Stimulated activated CD4-positive, alpha-beta T cell treated with anti-CD3 and anti-CD28 coated beads, Interleukin-12 subunit alpha, Interleukin-12 subunit beta, amount 100 ng/mL, for 4 hours (primary cell): ENCODE measurements at regions not wholly inside any gene's neighbourhood (a gene's known extent, or its start where the extent isn't known, plus 50 kb on each side); places are given as distances from the start of the nearest gene placed in this dataset.

ENCODE experiments used
- DNase-seq: peaks from one replicate; pipeline ENCODE4 v3.0.0-alpha.2; 2020

DNA sequence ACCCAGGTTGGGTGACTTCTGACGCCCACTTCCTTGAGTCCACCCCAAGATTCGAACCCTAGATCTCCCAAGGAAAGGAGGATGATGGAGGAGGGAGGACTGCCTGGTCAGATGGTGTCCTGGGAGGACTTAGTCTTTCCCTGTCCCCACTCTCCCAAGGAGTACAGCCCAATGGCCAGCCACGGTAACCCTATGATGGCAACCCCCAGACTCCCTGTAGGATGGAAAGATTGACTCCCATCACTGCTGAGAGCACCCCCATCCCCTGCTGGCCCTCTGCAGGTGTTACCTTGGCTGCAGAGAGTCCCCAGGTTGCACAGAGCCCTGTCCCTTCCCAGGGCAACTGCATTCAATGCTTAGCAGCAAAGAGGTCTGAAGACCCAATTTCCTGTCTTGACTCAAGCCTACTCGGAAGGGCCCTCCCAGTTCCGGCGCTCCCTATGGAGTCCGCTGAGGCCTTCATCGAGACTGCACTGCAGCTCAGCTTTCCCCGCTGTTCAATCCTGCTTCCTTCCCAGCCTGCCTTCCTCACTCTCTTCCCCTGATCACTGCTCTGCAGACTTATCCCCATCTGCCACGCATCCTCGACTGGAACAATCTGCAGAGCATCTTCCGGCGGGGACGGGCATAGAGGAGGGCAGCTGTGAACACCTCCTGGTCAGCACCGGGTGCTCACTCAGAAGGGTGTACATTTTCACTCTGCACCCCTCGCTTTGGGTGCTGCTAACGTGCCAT is 50.8 kb upstream of the OCM2 start:
- no peak for DNase-seq

DNA sequence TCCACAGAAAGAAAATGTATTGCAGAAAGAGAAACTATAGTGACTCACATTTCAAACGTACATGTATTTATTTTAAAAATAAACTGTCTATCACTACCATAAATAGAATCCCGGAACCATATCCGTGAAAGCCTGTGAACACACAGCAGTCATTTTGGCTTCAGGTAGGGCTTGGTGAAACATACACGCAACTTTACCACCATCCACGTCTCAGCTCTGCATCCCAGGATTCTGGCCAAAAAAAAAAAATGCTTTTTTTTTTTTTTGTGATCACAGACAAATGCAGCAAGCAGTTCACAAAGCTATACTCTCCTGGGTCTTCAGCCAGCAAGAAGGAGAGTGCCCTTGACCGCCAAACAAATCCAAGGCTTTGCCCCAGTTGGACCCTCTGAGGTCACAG is 56.8 kb upstream of the OCM2 start:
- no peak for DNase-seq

GRCh38 chr7:98049034-98049433 is 57.6 kb upstream of the LMTK2 start:
- no peak for DNase-seq

- DNase-seq: peak; percentile 45
Observed at GRCh38 chr7:98051118-98051744, 55.4 kb upstream of the LMTK2 start.

- no peak for DNase-seq
Observed at GRCh38 chr7:98054585-98054984, 52.1 kb upstream of the LMTK2 start.

DNA sequence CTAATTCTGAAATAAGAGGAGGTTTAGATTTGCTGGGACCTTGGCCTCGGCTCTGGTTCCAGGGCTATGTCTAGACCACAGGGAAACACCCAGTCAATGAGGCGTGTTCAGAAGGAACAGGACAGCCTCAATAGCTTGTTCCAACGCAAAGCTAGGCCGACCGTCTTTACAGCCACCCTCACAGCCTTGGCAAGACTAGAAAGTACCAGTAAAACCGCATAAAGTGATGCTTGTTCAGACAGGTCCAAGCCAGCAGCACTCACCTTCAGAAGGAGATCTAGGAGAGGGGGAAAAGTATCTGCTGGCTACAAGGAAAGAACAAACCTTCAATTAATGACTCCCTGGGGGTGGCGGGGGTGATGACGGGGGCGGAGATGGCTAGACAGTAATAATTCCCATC is 50.1 kb upstream of the LMTK2 start:
- no peak for DNase-seq
